ENCODE measurements at regions not wholly inside any gene's neighbourhood (a gene's known extent, or its start where the extent isn't known, plus 50 kb on each side); places are given as distances from the start of the nearest gene placed in this dataset.

GRCh38 chr20:62550087-62550632 is 74.4 kb upstream of the GATA5 start:
- TF ChIP-seq POLR2A (IDR thresholded peaks at IDR 0.05): no peak
- TF ChIP-seq CTCF (IDR thresholded peaks at IDR 0.05): no peak
- no peak for TF ChIP-seq POLR2AphosphoS5 (IDR thresholded peaks at IDR 0.05)

Data from prostate gland (tissue), 2 donors.